ENCODE measurements at regions not wholly inside any gene's neighbourhood (a gene's known extent, or its start where the extent isn't known, plus 50 kb on each side); places are given as distances from the start of the nearest gene placed in this dataset.

DNA sequence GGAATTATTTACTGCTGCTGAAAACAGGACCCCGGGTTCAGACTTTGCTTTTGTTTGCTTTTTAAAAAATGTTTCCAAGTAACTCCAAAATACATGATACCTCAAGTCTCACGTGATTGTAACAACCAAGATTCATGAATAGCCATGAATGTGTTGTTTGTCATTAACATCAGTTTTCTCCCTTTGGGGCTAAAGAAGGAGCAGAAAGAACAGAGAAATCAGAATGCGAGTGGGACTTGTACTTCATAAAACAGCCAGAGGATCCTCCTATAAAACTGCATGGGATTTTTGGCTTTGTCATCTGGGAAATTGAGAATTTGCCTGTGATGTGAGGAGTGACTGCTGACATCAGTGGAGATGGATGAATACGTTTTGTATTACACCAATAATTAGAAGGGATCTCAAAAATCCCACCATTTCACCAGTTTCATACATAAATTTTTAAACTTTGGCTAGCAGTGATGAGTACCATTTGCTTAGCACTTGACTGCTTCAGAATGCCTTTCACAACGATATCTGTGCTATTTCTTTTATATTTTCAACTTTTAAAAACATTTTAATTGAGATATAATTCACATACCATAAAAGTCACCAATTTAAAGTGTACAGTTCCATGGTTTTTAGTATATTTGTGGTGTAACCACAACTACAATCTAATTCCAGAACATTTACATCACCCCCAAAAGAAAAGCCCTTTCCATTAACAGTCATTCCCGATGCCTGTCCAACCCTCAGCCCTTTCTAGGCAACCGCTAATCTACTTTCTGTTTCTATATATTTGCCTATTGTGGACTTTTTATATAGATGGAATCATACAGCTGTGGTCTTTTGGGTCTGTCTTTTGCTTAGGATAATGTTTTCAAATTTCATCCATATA is 126.9 kb upstream of the ANKRD55 start:
- H3K27ac ChIP-seq = no peak overlapping the region
- no peak overlapping the region for H3K4me3 ChIP-seq
- H3K4me1 ChIP-seq (ENCODE audit: low read depth) = no peaks in the 10 kb centered on the region
- DNase-seq (ENCODE audit: low read depth in 1 of 2, low spot score in 1 of 2) = peak in 1 of 2 donors; percentile 15
- H3K27me3 ChIP-seq = no peaks in the 10 kb centered on the region
- H3K36me3 ChIP-seq = no peaks in the 10 kb centered on the region
- no peak for TF ChIP-seq CTCF (IDR thresholded peaks at IDR 0.05; ENCODE audit: low read depth, low read length)
- no peaks in the 10 kb centered on the region for H3K9me3 ChIP-seq (ENCODE audit: low read depth)

- Histone ChIP-seq H3K4me3 (no peak overlapping the region), H3K9me3 (ENCODE audit: low read depth) (no peaks in the 10 kb centered on the region), H3K36me3 (no peaks in the 10 kb centered on the region), H3K27me3 (no peaks in the 10 kb centered on the region), H3K4me1 (ENCODE audit: low read depth) (no peaks in the 10 kb centered on the region), H3K27ac (no peak overlapping the region)
- DNase-seq (ENCODE audit: low read depth in 1 of 2, low spot score in 1 of 2) = peak in 1 of 2 donors; percentile 41
- TF ChIP-seq CTCF (IDR thresholded peaks at IDR 0.05; ENCODE audit: low read depth, low read length) = no peak
Observed at GRCh38 chr5:56358703-56359681, 125.9 kb upstream of the ANKRD55 start.

GRCh38 chr5:56358046-56358445 is 124.9 kb upstream of the ANKRD55 start:
- no peaks in the 10 kb centered on the region for H3K36me3 ChIP-seq
- H3K27ac ChIP-seq = no peak overlapping the region
- no peaks in the 10 kb centered on the region for H3K4me1 ChIP-seq (ENCODE audit: low read depth)
- TF ChIP-seq CTCF (IDR thresholded peaks at IDR 0.05; ENCODE audit: low read depth, low read length) = no peak
- DNase-seq (ENCODE audit: low read depth in 1 of 2, low spot score in 1 of 2) = no peak
- no peak overlapping the region for H3K4me3 ChIP-seq
- H3K9me3 ChIP-seq (ENCODE audit: low read depth) = no peaks in the 10 kb centered on the region
- no peaks in the 10 kb centered on the region for H3K27me3 ChIP-seq

DNA sequence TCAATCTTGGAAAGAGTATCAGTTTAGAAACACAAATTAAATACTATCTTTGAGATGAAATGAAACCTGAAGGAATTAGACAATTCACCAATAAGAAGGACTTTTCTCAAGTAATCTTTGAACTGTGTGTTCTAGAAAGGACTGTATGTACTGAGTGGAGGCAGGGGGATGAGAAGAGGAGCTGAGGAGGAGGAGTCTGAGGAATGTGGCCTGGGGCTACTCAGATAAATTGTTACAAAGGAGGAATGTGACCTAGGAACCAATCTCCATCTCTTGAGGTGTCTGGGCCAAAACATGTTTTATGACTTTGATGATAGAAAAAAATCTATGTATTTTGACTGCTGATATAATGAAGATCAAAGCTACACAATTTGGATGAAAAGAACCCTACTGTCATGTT is 124.3 kb upstream of the ANKRD55 start:
- Histone ChIP-seq H3K27me3 (no peaks in the 10 kb centered on the region), H3K36me3 (no peaks in the 10 kb centered on the region), H3K4me1 (ENCODE audit: low read depth) (peaks cover 4% of the 10 kb centered on the region), H3K9me3 (ENCODE audit: low read depth) (no peaks in the 10 kb centered on the region), H3K4me3 (no peak overlapping the region), H3K27ac (no peak overlapping the region)
- TF ChIP-seq CTCF (IDR thresholded peaks at IDR 0.05; ENCODE audit: low read depth, low read length) = no peak
- DNase-seq (ENCODE audit: low read depth in 1 of 2, low spot score in 1 of 2) = no peak

DNA sequence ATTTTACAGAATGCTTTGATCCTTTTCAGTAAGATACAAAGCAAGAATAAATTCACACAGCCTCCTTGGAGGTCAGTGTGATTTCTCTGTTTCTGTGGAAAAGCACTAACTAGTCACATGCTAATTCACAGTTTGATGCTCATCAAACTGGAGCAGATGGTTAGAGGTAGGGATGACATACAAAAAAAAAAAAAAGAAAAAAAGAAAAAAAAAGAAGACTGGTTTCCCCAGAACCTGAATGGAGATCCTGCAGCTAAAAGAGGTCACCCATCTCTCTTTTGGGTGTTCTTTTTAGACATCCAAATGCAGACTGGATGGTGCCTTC is 123.7 kb upstream of the ANKRD55 start:
- H3K27ac ChIP-seq = no peak overlapping the region
- DNase-seq (ENCODE audit: low read depth in 1 of 2, low spot score in 1 of 2) = no peak

More for the DNA sequence above, 123.7 kb upstream of the ANKRD55 start:
- Histone ChIP-seq H3K4me1 (ENCODE audit: low read depth) (peaks cover 4% of the 10 kb centered on the region), H3K9me3 (ENCODE audit: low read depth) (no peaks in the 10 kb centered on the region), H3K36me3 (no peaks in the 10 kb centered on the region), H3K27me3 (no peaks in the 10 kb centered on the region), H3K4me3 (no peak overlapping the region)
- no peak for TF ChIP-seq CTCF (IDR thresholded peaks at IDR 0.05; ENCODE audit: low read depth, low read length)
